ENCODE measurements at regions not wholly inside any gene's neighbourhood (a gene's known extent, or its start where the extent isn't known, plus 50 kb on each side); places are given as distances from the start of the nearest gene placed in this dataset.

DNA sequence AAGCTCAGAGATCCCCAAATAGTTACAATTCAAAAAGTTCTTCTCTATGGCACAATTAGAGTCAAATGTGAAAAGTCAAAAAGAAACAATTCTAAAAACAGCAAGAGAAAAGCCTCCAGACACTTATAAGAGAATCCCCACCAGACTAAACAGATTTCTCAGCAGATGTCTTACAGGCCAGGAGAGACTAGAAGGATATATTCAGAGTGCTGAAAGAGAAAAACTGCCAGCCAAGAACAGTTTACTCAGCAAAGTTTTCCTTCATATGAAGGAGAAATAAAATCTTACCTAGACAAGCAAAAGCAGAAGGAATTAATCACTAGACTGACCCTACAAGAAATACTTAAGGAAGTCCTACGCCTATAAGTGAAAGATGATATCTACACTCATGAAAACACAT, 176.1 kb upstream of the OPRM1 start:
- TF ChIP-seq RCOR1 (IDR thresholded peaks at IDR 0.05; ENCODE audit: insufficient replicate concordance, low read length) (no peak), POLR2A (IDR thresholded peaks at IDR 0.05; ENCODE audit: low read depth, low read length) (no peak), CEBPB (IDR thresholded peaks at IDR 0.05; ENCODE audit: low read depth, low read length) (no peak), MXI1 (IDR thresholded peaks at IDR 0.05; ENCODE audit: borderline replicate concordance, low read depth, low read length) (no peak), RFX5 (IDR thresholded peaks at IDR 0.05; ENCODE audit: low read depth, low read length) (no peak), FOS (IDR thresholded peaks at IDR 0.05; ENCODE audit: low read depth, low read length) (no peak), BHLHE40 (IDR thresholded peaks at IDR 0.05; ENCODE audit: low read depth, low read length) (no peak), NFE2L2 (IDR thresholded peaks at IDR 0.05; ENCODE audit: low read depth, low read length) (no peak), SMC3 (IDR thresholded peaks at IDR 0.05; ENCODE audit: low read depth, low read length) (no peak), MAFK (IDR thresholded peaks at IDR 0.05; ENCODE audit: low read depth, low read length) (no peak), RAD21 (IDR thresholded peaks at IDR 0.05; ENCODE audit: low read length) (no peak)
- TF ChIP-seq, protein P1, sequence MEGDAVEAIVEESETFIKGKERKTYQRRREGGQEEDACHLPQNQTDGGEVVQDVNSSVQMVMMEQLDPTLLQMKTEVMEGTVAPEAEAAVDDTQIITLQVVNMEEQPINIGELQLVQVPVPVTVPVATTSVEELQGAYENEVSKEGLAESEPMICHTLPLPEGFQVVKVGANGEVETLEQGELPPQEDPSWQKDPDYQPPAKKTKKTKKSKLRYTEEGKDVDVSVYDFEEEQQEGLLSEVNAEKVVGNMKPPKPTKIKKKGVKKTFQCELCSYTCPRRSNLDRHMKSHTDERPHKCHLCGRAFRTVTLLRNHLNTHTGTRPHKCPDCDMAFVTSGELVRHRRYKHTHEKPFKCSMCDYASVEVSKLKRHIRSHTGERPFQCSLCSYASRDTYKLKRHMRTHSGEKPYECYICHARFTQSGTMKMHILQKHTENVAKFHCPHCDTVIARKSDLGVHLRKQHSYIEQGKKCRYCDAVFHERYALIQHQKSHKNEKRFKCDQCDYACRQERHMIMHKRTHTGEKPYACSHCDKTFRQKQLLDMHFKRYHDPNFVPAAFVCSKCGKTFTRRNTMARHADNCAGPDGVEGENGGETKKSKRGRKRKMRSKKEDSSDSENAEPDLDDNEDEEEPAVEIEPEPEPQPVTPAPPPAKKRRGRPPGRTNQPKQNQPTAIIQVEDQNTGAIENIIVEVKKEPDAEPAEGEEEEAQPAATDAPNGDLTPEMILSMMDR (conservative IDR thresholded peaks at IDR 0.05; ENCODE audit: low read depth, low read length) = no peak
- TF ChIP-seq, protein P2, sequence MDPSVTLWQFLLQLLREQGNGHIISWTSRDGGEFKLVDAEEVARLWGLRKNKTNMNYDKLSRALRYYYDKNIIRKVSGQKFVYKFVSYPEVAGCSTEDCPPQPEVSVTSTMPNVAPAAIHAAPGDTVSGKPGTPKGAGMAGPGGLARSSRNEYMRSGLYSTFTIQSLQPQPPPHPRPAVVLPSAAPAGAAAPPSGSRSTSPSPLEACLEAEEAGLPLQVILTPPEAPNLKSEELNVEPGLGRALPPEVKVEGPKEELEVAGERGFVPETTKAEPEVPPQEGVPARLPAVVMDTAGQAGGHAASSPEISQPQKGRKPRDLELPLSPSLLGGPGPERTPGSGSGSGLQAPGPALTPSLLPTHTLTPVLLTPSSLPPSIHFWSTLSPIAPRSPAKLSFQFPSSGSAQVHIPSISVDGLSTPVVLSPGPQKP (IDR thresholded peaks at IDR 0.05; ENCODE audit: borderline replicate concordance, low read depth, low read length) = no peak
- TF ChIP-seq, protein P3, sequence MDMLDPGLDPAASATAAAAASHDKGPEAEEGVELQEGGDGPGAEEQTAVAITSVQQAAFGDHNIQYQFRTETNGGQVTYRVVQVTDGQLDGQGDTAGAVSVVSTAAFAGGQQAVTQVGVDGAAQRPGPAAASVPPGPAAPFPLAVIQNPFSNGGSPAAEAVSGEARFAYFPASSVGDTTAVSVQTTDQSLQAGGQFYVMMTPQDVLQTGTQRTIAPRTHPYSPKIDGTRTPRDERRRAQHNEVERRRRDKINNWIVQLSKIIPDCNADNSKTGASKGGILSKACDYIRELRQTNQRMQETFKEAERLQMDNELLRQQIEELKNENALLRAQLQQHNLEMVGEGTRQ (IDR thresholded peaks at IDR 0.05; ENCODE audit: low read depth, low read length) = no peak
